Ovary (tissue), 3 donors: ENCODE measurements at regions not wholly inside any gene's neighbourhood (a gene's known extent, or its start where the extent isn't known, plus 50 kb on each side); places are given as distances from the start of the nearest gene placed in this dataset.

Source experiments
- POLR2A ChIP-seq: fragments of 450-650 bp; IDR thresholded peaks from one replicate; pipeline ENCODE4 v1.6.1; 2017; ENCODE audit warnings: antibody characterized with exemption, mild to moderate bottlenecking, moderate library complexity
- TF ChIP-seq, protein P1 (sequence below), 3 donors: fragments of 450-650 bp in 2 of 3; fragments of 200-600 bp in 1 of 3; IDR thresholded peaks; one replicate each; pipeline versions ENCODE4 v1.5.1 to v1.8.0; 2016 to 2022; ENCODE audit warnings: antibody characterized with exemption in 3 of 3, mild to moderate bottlenecking in 1 of 3
- donor health status: DM: no; HTN: no; CAD: no.

DNA sequence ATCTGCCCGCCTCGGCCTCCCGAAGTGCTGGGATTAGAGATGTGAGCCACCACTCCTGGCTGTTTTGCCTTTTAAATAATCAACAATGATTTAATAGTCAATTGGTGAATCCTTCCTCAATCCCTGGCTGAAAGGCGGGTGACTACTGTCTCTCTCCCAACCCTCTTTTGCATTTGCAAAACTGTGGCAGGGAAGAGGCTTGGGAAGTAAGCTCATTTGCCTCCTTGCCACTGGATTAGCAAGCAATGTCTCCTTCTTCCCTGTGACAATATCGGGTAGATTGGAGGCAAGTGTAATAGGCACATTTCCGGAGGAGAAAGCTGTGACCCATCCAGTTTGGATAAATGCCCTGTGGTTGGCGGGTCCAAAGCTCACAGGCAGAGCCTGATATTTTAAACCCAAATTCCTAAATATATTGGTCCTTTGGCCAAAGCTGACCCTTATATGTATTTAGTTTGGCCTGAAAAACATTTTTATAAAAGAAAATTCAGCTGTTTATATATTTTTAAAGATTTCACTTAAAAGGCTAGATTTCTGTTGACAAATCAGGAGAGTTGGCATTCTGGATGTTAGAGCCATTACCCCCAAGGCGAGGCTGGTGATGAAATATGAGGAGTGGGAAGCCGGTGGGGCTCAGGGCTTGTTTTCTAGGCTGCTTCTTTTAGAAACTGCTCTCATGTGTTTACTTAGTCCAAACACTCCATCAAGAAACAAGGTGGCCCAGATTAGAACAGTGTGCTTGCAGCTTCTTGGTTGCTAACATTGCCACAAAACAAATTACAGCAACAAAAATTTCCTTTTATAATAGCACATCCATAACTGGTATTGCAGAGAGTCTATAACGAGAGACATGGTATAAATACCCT is 646.9 kb upstream of the TMEM132C start:
- TF ChIP-seq, protein P1, sequence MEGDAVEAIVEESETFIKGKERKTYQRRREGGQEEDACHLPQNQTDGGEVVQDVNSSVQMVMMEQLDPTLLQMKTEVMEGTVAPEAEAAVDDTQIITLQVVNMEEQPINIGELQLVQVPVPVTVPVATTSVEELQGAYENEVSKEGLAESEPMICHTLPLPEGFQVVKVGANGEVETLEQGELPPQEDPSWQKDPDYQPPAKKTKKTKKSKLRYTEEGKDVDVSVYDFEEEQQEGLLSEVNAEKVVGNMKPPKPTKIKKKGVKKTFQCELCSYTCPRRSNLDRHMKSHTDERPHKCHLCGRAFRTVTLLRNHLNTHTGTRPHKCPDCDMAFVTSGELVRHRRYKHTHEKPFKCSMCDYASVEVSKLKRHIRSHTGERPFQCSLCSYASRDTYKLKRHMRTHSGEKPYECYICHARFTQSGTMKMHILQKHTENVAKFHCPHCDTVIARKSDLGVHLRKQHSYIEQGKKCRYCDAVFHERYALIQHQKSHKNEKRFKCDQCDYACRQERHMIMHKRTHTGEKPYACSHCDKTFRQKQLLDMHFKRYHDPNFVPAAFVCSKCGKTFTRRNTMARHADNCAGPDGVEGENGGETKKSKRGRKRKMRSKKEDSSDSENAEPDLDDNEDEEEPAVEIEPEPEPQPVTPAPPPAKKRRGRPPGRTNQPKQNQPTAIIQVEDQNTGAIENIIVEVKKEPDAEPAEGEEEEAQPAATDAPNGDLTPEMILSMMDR (IDR thresholded peaks at IDR 0.05) = no peak
- TF ChIP-seq POLR2A = no peak
